NCI-H1694 treated with DMSO at 0.1 percent for 48 hours (cell line): ENCODE measurements at regions not wholly inside any gene's neighbourhood (a gene's known extent, or its start where the extent isn't known, plus 50 kb on each side); places are given as distances from the start of the nearest gene placed in this dataset.
"Not testable (repeated sequence)": the region's sequence is repeated elsewhere in the genome, so short reads cannot be mapped to it uniquely, and the experiment has no call there.

Experiments
- DNase-seq: peaks from one replicate; lab custom pipeline; 2025; lab: John Stamatoyannopoulos, UW

DNA sequence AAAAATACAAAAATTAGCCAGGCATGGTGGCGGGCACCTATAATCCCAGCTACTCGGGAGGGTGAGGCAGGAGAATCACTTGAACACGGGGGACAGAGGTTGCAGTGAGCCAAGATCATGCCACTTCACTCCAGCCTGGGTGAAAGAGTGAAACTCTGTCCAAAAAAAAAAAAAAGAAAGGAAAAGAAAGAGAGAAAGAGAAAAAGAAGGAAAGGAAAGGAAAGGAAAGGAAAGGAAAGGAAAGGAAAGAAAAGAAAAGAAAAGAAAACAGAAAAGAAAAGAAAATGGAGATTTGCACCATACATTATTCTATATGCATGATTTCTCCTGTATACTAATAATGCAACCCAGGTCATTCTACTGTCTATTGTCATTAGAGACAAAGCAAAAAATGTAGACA, 421.5 kb downstream of the PCDH19 start:
- not testable (repeated sequence) for DNase-seq

- no peak for DNase-seq
These were observed 436.4 kb downstream of the PCDH19 start for GRCh38 chrX:99973572-99974226.

- DNase-seq: no peak
These were observed 470.2 kb downstream of the PCDH19 start for GRCh38 chrX:99939883-99940232.

- DNase-seq: not testable (repeated sequence)
These were observed 470.7 kb downstream of the PCDH19 start for GRCh38 chrX:99939206-99939882.

DNA sequence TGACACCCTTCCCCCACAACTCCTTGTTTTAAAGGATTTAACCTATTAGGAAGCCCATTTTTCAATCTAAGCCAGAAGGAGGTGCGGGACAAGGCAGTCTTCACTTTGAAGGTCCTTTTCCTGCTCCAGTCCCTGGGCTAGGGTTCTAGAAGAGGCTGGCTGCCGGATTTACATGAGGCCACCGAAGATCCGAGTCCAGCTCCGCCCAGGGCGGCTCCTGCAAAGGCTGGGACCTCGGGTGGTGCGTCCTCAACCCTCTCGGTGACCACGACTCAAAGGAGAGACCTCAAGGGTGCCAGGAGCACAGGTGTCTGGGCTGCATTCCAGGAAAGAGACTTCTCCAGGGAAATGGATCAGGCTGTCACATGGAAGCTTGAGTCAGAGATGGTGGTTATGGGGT, 471.6 kb downstream of the PCDH19 start:
- no peak for DNase-seq

DNA sequence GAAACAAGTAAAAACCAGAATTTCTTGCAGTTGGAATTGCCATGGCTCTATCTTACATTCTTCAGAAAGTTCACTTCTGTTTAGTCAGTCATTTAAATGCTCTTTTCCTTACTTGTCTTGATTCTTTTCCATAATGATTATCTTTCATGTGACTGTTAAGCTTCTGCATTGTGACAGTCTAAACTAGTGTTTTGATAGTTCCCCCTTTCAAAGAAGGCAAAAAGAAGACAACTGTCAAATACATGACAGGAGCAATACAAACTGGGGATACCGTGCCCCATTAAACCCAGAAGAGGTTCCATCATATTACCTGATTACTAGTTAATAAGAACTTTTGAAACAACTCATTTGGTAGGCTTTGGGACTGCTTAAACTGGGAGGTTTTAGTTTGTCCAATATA, 476.2 kb downstream of the PCDH19 start:
- DNase-seq: no peak

- DNase-seq: no peak
These were observed 495.4 kb downstream of the PCDH19 start for GRCh38 chrX:99914635-99915034.

GRCh38 chrX:99913611-99914010, 496.5 kb downstream of the PCDH19 start:
- peak; percentile 9 for DNase-seq

GRCh38 chrX:99909946-99910345, 500.1 kb downstream of the PCDH19 start:
- DNase-seq: peak; percentile 32

- DNase-seq: no peak
These were observed 509.0 kb downstream of the PCDH19 start for GRCh38 chrX:99901091-99901490.

DNA sequence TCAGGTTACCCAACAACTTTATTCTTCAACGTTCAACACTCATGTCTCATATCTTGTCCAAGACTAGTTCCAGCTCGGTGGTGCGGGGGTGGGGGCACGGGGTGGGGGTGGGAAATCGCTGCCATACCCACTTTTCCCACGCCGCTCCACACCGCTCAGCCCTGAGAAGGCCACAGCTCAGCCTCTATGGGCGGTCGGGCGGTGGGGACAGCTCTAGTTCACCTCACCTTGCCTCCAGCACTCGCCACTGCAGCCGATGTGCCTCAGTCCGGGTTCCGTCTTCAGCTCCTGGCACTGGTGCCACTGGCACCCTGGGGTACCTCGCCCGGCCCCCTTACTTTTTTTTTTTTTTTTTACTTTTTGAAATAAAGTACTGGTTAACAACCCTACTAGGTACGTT, 522.2 kb downstream of the PCDH19 start:
- DNase-seq: no peak

DNA sequence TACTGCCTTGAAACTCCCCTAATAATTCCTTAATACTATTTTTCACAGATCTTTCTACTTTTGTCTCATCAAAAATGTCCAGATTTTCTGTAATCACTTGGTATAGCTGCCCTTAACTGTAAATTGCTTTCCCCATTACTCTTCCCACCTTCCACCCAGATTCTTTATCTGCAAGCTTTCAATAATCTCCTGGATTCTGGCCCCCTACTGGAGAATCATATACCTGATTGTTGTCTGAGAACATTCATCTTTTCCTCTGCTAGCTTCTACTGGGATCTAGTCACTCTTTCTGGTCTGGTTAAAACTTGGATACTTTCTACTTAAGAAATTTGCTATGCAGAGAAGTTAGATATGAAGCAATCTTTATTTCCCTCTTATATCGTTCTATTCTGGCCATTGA, 552.6 kb downstream of the PCDH19 start:
- DNase-seq: no peak

- DNase-seq: no peak
These were observed 576.3 kb downstream of the PCDH19 start for GRCh38 chrX:99833821-99834220.

DNA sequence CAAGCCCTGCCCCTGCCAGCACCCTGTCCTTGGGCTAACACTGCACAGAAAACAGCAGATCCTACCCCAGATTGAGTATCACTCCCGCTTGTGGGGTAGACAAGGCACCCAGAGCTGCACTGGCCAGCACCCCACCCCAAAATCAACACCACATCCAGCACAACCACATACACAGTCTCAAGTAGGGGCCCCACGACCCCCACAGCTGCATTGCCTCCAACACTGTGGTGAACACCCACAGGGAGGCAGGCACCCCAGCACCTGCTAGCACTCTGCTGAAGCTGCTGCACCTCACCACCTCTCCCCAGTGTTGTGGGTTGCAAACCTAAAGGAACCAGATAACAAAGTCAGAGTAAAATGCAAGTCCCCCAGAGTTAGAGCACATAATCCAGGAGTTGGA, 589.9 kb downstream of the PCDH19 start:
- no peak for DNase-seq

DNA sequence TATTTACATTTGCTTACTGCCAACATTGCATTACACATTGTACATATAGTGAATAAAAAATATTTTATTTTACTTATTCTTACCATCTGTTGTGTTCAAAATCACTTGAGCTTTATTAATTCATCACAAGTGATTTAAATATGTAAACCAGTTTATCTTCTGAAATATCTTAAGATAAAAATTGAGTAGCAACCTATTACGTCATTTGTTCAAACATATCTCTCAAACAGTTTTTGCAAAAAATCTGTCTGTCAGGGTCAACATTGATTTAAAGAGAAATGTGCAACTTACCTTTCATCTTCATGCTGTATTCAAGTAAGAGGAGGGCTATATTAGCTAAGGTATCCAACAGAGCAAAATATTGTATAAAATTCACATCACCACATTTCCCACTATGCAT, 610.1 kb downstream of the PCDH19 start:
- DNase-seq: no peak

DNA sequence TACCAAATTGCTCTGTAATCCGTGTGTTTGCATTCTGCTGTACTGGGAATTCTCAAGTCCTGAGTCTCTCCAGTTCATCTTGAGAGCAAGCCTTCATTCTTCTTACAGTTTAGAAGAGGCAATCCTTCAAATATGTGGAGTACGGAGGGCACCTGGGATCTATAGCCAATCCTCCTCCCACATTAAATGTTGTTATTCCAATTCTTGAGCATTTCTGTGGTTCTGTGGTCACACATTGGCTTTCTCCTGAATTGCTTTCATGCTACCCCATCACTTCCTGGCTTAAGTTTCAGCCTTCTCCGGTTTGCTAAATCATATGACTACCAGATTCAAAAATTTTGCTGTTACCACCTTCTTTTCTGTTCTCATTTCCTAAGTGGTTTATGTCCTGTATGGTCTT, 611.1 kb downstream of the PCDH19 start:
- DNase-seq: no peak

- peak; percentile 18 for DNase-seq
These were observed 614.6 kb downstream of the PCDH19 start for GRCh38 chrX:99795495-99795894.

- no peak for DNase-seq
These were observed 627.5 kb downstream of the PCDH19 start for GRCh38 chrX:99782516-99783040.

DNA sequence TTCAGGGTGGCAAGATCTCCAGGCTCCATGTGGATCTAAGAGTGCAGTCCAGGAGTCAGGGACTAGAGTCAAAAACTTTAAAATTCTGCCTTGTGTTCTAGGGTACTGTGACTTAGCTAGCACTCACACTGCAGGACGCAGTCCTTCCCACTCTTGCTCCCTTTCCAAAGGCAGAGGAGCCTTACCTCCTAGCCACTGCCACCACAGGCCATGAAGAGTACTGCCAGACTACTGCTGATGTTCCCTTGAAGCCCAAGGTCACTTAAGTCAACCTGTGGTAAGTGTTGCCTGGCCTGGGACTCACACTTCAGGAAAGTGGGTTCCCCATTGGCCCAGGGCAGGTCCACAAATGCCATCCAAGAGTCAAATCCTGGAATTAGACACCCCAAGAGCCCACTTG, 632.2 kb downstream of the PCDH19 start:
- DNase-seq: no peak

GRCh38 chrX:99761731-99762130, 648.3 kb downstream of the PCDH19 start:
- DNase-seq: no peak

- DNase-seq: no peak
These were observed 657.3 kb downstream of the PCDH19 start for GRCh38 chrX:99752776-99753175.

- DNase-seq: no peak
These were observed 659.4 kb downstream of the PCDH19 start for GRCh38 chrX:99750721-99751120.

- no peak for DNase-seq
These were observed 688.0 kb downstream of the PCDH19 start for GRCh38 chrX:99722094-99722493.

DNA sequence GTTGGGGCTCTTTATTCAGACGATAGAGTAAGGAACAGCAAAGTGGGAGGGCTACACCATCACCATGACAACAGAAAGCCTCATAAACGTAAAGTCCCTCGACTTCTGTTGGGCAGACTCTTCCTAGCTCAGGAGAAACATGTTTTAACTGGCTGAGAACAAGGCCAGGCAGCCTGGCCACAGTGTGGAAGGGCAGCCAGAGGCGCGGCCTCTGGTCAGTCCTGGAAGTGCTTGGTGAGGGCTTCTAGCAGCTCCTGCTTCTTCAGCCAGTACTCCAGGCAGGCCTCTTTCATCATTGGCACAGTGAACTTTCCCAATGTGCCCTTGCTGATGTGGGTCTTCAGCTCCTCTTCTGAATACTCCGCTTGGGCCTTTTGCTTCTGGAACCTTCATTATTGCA, 690.9 kb downstream of the PCDH19 start:
- DNase-seq: no peak
